HG02970 (cell line): ENCODE measurements at regions not wholly inside any gene's neighbourhood (a gene's known extent, or its start where the extent isn't known, plus 50 kb on each side); places are given as distances from the start of the nearest gene placed in this dataset.

Source experiments
- ATAC-seq: cut with Tn5 transposase; IDR thresholded peaks from one replicate; pipeline ENCODE4 v1.9.1; 2021; ENCODE audit warnings: mild to moderate bottlenecking, moderate library complexity, moderate number of reproducible peaks; ENCODE audit not compliant: unreplicated experiment, low FRiP score

- no peak for ATAC-seq
These were observed 586.7 kb downstream of the GBA3 start for GRCh38 chr4:23279377-23279986.

- ATAC-seq: no peak
These were observed 586.1 kb downstream of the GBA3 start for GRCh38 chr4:23278845-23279244.

DNA sequence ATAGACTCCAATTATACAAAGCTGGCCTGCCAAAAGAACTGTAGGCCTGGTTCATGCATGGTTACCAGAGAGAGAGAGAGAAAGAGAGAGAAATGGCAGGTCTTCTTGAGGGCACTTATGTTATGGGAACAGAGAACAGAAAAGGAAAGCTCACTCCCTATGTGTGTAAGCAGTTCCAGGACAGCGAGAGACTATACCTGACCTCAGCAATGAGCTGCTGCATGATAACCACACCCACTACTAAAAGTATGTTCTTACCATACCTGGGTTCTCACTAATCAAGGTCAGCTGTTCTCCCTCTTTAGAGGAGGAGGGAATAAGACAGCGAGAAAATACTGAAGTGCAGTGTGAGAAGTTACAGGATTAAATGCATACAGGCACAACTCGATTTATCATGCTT, 583.3 kb downstream of the GBA3 start:
- ATAC-seq: no peak

DNA sequence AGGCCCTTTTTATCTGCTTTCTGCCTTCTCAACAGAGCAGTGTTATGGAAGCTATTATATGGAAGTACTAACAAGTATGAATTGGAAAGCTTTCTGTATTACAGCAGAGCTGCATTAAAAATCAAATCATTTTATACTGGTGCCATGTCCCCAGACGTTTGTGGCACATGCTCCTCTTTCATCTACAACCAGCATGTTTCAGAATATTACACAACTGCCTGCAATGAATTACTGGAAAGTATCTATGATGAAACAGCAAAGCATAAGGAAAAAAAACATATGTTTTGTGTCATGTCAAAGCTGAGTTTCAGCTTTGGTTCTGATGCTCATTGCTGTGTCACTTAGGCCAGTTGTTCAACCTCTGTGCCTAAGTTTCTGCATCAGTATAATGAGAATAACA, 576.8 kb downstream of the GBA3 start:
- no peak for ATAC-seq

DNA sequence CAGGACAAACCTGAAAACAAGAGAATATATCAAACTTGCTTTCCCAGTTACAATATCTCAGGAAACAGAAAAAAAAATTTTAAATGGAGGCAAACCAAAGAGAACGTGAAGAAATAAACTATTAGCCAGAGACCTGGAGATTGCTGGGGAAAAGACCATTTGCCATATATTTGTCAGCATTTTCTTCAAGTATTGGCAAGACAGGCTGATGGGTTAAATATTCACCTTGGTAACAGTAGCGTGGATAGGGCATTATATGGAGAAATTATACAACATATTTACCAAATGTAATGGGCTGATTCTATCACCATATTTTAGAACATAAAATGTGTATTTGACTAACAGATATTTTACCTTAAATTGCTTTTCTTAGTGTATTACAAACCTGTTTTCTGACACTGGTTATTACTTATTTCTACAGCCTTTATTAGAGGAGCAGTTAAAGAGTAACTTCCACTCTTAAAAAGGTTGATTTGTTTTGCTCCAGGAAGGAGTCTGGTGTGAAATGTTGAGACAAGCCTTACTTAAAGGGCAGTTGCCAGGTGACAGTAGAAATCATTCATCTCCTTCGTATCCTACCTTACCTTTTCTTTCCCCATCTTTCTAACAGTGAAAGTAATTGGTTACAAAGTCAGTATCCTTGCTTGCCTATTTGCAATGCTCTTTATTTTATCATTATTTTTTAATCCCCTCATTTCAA, 575.5 kb downstream of the GBA3 start:
- no peak for ATAC-seq

DNA sequence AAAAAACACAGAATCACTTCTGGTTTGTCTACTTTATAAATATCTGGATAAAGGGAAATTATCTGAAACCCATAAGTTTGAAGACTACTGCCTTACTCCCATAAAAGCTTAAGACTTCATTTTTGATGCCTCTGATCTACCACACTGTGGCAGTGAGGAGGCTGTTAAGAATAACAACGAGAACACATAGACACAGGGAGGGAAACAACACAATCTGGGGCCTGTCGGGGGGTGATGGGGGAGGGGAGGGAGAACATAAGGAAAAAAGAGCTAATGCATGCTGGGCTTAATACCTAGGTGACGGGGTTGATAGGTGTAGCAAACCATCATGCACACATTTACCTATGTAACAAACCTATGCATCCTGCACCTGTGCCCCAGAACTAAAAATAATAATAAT, 573.7 kb downstream of the GBA3 start:
- no peak for ATAC-seq

- ATAC-seq: no peak
These were observed 567.8 kb downstream of the GBA3 start for GRCh38 chr4:23260511-23260910.

DNA sequence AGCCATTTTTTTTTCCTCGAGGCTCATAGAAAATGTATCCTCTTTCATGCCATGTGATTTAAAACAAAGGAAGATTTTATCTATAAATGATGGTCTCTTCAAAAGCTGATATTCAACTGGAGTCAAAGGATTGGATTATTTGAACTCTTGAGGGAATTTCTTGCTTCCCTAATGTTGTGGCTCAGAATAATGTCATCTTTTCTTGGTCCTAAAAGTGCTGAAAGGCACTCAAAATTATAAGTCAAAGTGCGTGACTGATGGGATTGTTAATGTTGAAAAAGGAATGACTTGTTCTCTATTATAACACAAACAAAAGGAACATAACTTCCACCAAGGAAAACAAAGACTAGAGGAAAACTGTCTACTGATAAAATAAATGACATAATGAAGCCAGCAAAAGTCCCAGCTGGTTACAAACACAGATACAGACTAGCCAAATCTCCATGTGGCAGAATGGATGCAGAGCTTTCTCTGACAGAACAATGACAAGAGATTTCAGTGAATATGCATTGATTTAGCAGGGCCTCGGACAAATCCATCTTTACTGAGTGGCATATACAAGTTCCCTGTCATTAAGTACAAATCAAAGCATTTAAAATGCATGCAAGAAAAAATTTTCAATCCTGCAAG, 552.6 kb downstream of the GBA3 start:
- ATAC-seq: no peak

DNA sequence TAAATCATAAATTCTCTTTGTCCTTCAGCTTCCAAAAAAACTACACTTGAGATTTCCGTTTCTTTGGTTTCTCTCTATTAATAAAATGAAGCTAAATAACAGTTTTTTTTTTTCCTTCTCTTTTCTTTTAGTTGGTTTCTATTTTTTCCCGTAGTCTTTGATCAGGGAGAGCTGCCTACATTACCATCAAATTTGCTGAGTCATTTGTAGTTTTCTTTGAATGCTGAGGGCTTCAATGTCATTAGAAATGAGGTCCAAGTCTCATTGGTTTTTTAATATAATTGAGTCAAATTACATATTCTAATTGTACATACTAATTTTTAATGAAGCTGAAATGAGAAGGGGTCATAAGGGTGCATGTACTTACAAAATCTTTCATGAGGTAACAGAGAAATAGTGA, 550.2 kb downstream of the GBA3 start:
- no peak for ATAC-seq

- ATAC-seq: no peak
These were observed 548.7 kb downstream of the GBA3 start for GRCh38 chr4:23241408-23241807.

- no peak for ATAC-seq
These were observed 546.1 kb downstream of the GBA3 start for GRCh38 chr4:23238848-23239247.

GRCh38 chr4:23237771-23238170, 545.0 kb downstream of the GBA3 start:
- ATAC-seq: no peak

- no peak for ATAC-seq
These were observed 543.1 kb downstream of the GBA3 start for GRCh38 chr4:23235628-23236390.

- ATAC-seq: no peak
These were observed 542.0 kb downstream of the GBA3 start for GRCh38 chr4:23234716-23235115.

- no peak for ATAC-seq
These were observed 541.3 kb downstream of the GBA3 start for GRCh38 chr4:23234018-23234417.

GRCh38 chr4:23233596-23233995, 540.9 kb downstream of the GBA3 start:
- ATAC-seq: no peak

DNA sequence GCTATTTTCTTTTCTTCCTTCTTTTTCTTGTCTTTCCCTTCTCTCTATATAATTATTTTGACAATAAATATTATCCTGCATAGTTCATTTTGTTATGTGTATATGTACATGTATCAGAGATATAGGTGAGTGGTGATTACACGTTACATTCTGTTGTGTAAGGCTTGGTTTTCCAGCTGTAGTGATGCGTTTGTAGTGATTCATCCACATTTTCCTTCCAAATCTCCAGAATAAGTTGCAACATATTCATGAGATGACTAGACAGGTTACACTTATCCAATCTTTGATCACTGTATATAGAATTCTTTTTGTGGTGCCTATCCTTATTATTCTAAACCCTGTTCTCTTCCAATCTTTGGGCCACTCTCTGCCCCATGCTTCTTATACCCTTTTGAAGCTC, 540.2 kb downstream of the GBA3 start:
- ATAC-seq: no peak

DNA sequence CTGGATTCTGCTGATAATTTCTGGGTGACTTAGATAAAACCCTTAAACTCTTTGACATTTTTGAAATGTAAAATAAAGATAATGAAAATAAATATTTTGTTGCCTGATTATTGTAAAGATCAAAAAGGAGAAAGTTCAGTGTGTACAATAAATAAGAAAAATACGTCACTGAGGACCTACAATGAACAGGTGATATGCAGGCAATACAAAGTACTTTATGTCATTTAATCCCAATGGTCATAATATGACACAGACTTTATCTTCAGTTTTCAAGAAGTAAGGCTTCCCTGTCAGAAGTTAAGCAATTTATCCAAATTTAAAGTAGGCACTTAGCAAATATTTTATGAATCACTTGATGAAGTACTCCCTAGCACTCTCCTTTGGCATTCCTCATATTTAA, 532.8 kb downstream of the GBA3 start:
- no peak for ATAC-seq

DNA sequence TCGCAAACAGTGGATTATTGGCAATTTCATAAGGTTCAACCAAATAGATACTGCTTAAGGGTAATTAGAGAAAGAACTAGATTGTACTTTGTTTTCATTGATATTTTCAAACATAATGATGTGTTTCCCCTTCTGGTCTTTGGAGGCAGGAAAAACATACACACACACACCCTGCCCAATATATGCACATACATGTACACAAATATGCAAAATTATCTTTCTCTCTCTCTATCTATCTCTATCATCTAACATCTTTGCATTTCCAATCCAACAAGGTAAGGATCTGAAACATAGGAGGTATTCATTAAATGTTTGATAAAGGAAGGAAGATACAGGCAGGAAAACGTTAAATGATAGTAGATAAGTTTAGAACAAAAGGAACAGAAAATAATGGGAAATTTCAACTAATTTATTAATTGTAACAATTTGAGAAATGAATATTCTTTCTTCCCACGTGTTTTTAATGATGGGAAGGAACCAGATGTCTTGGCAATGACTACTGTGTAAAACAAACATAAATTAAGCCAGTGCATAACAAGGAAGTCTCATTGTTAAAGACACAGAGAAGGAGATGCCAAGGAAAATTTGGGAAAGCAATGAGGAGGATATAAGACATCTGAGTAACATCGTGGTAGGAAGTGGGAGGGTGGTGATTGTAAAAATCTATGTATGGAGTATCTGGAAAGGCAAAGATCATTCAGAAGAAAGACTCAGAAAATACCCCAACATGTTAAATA, 532.1 kb downstream of the GBA3 start:
- ATAC-seq: no peak

- no peak for ATAC-seq
These were observed 528.2 kb downstream of the GBA3 start for GRCh38 chr4:23220911-23221310.
